SU-DHL-6 (cell line): ENCODE measurements at regions not wholly inside any gene's neighbourhood (a gene's known extent, or its start where the extent isn't known, plus 50 kb on each side); places are given as distances from the start of the nearest gene placed in this dataset.

Experiments used
- CTCF ChIP-seq: fragments of 200-600 bp; sonication (generic); IDR thresholded peaks from one replicate; pipeline ENCODE4 v1.5.1; 2017; ENCODE audit warnings: antibody characterized with exemption, mild to moderate bottlenecking, low read length, moderate library complexity; ENCODE audit not compliant: insufficient read depth, poor library complexity, severe bottlenecking
- EZH2phosphoT487 ChIP-seq: fragments of 200-600 bp; sonication (generic), shearing (Covaris generic); conservative IDR thresholded peaks from 2 replicates; pipeline ENCODE4 v1.6.1; 2018; ENCODE audit warnings: mild to moderate bottlenecking, antibody characterized with exemption, low read length, moderate library complexity, mixed read lengths

DNA sequence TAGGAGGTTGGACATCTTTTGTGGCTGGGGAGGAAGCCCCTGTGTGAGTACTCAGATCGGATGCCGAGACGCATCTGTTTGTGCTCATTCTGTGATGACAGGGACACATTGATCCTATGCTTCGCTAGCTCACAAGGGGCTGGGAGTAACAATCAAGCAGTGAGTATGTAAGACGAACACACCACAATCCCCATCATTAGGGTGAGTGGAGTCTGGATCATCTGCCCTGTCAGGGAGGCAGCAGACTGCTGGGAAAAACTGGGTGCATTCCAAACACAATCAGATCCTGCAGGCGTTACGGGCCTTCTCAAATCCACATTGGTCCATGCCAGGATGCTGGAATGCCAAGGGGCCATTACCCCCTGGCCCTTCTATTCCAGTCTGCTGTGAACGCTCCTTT, 64.1 kb upstream of the TSHZ3 start:
- no peak for TF ChIP-seq CTCF
- no peak for TF ChIP-seq EZH2phosphoT487
